DOHH2 (cell line): ENCODE measurements at regions not wholly inside any gene's neighbourhood (a gene's known extent, or its start where the extent isn't known, plus 50 kb on each side); places are given as distances from the start of the nearest gene placed in this dataset.

Experiments used
- EZH2phosphoT487 ChIP-seq: fragments of 200-600 bp; sonication (generic); IDR thresholded peaks from 2 replicates; pipeline ENCODE4 v1.6.1; 2017; ENCODE audit warnings: borderline replicate concordance, mild to moderate bottlenecking, antibody characterized with exemption, low read length, moderate library complexity, mixed read lengths
- TF ChIP-seq, protein P1 (sequence below): fragments of 200-600 bp; sonication (generic); IDR thresholded peaks from one replicate; pipeline ENCODE4 v1.5.1; 2014; ENCODE audit warnings: antibody characterized with exemption, mild to moderate bottlenecking, low read depth, low read length; ENCODE audit not compliant: poor library complexity, severe bottlenecking

DNA sequence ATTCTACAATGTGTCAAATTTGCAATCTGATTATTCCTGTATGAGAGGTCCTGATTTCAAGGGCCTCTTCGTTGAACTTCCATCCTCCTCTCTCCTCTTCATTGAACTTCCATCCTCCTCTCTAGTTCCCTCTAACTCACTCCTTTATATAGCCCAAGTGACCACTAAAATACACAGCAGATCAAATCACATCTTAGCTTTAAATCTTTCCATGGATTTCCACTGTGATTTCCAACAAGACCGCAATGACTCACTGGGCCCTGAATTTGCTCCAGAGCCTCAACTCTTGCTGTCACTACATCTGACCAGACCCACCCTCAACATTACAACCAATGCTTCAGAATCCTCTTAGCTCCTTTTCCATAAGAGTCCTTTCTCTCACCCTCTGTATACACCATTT lies 59.1 kb upstream of the TMEM252 start:
- TF ChIP-seq, protein P1, sequence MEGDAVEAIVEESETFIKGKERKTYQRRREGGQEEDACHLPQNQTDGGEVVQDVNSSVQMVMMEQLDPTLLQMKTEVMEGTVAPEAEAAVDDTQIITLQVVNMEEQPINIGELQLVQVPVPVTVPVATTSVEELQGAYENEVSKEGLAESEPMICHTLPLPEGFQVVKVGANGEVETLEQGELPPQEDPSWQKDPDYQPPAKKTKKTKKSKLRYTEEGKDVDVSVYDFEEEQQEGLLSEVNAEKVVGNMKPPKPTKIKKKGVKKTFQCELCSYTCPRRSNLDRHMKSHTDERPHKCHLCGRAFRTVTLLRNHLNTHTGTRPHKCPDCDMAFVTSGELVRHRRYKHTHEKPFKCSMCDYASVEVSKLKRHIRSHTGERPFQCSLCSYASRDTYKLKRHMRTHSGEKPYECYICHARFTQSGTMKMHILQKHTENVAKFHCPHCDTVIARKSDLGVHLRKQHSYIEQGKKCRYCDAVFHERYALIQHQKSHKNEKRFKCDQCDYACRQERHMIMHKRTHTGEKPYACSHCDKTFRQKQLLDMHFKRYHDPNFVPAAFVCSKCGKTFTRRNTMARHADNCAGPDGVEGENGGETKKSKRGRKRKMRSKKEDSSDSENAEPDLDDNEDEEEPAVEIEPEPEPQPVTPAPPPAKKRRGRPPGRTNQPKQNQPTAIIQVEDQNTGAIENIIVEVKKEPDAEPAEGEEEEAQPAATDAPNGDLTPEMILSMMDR = no peak
- no peak for TF ChIP-seq EZH2phosphoT487
